Ascending aorta (tissue), 2 donors: ENCODE measurements at regions not wholly inside any gene's neighbourhood (a gene's known extent, or its start where the extent isn't known, plus 50 kb on each side); places are given as distances from the start of the nearest gene placed in this dataset.

Experiments used
- DNase-seq, 2 donors: peaks; one replicate each; pipeline ENCODE4 v3.0.0-alpha.2; 2019; ENCODE audit warnings: low spot score in 2 of 2
- H3K27ac ChIP-seq, 2 donors: fragments of 200-600 bp; sonication (generic); one replicate each; pipeline ENCODE4 v1.5.1; 2016 to 2017; ENCODE audit warnings: mild to moderate bottlenecking in 1 of 2
- H3K27me3 ChIP-seq: fragments of 200-600 bp; sonication (generic); one replicate; pipeline ENCODE4 v1.5.1; 2017
- H3K36me3 ChIP-seq, 2 donors: fragments of 200-600 bp; sonication (generic); one replicate each; pipeline ENCODE4 v1.5.1; 2016
- H3K4me1 ChIP-seq, 2 donors: fragments of 200-600 bp; sonication (generic); one replicate each; pipeline ENCODE4 v1.5.1; 2016 to 2017; ENCODE audit warnings: mild to moderate bottlenecking in 1 of 2
- H3K4me3 ChIP-seq, 2 donors: fragments of 200-600 bp; sonication (generic); one replicate each; pipeline ENCODE4 v1.5.1; 2016 to 2017; ENCODE audit warnings: mild to moderate bottlenecking in 1 of 2
- H3K9me3 ChIP-seq, 2 donors: fragments of 200-600 bp; sonication (generic); one replicate each; pipeline ENCODE4 v1.5.1; 2016
- CTCF ChIP-seq, 3 experiments: fragments of 200-600 bp in 2 of 3; fragments of 450-650 bp in 1 of 3; sonication (generic) in 2 of 3; IDR thresholded peaks; one replicate each; pipeline ENCODE4 v1.5.1; 2016 to 2019; ENCODE audit warnings: antibody characterized with exemption in 3 of 3, mild to moderate bottlenecking in 1 of 3, moderate library complexity in 1 of 3
- intact Hi-C: fragments of 100-400 bp; cut with DNase I; formaldehyde crosslinking; loops from one replicate; pipeline ENCODE4 v1.15.1; 2023

- Histone ChIP-seq H3K27me3 (no peaks in the 10 kb centered on the region), H3K36me3 (no peaks in the 10 kb centered on the region), H3K4me3 (no peak overlapping the region), H3K9me3 (no peaks in the 10 kb centered on the region), H3K27ac (no peak overlapping the region), H3K4me1 (no peaks in the 10 kb centered on the region)
- no peak for TF ChIP-seq CTCF (IDR thresholded peaks at IDR 0.05)
- no peak for DNase-seq
- intact Hi-C loops: no loop called here
Measured at GRCh38 chr12:46711756-46712155, 114.0 kb downstream of the SLC38A4 start.

GRCh38 chr12:46710125-46710743 lies 115.6 kb downstream of the SLC38A4 start:
- Histone ChIP-seq H3K27me3 (no peaks in the 10 kb centered on the region), H3K27ac (no peak overlapping the region), H3K36me3 (no peaks in the 10 kb centered on the region), H3K4me3 (no peak overlapping the region), H3K4me1 (no peaks in the 10 kb centered on the region), H3K9me3 (no peaks in the 10 kb centered on the region)
- TF ChIP-seq CTCF (IDR thresholded peaks at IDR 0.05): no peak
- intact Hi-C loops: no loop called here
- no peak for DNase-seq

GRCh38 chr12:46702581-46703344 lies 123.0 kb downstream of the SLC38A4 start:
- TF ChIP-seq CTCF (IDR thresholded peaks at IDR 0.05): no peak
- intact Hi-C loops: no loop called here

DNA sequence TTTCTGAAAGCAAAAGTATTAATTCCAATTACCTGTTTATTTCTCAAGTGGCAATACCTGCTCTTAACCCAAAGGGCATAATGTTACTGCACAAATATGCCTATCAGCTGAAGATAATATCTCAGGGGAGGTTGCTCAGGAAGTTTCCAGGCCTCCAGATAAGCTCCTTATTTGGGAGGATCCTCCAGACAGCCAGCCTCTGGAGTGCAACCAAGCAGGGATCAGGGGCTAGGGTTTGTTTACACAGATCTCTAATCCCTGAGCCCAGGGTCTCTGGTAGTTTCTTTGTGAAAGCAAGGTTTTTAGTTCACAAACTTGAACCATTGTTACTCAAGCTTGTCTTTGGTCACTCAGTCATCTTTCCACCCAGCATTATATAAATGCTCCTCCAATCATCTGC lies 124.4 kb downstream of the SLC38A4 start:
- no peak overlapping the region for H3K27ac ChIP-seq
- TF ChIP-seq CTCF (IDR thresholded peaks at IDR 0.05): no peak
- H3K4me3 ChIP-seq: no peak overlapping the region
- no peaks in the 10 kb centered on the region for H3K36me3 ChIP-seq
- intact Hi-C loops: no loop called here
- H3K27me3 ChIP-seq: no peaks in the 10 kb centered on the region
- H3K4me1 ChIP-seq: peaks cover 0 to 4% of the 10 kb centered on the region in 2 donors
- H3K9me3 ChIP-seq: peaks cover 0 to 6% of the 10 kb centered on the region in 2 donors
- no peak for DNase-seq

More at GRCh38 chr12:46702581-46703344, 123.0 kb downstream of the SLC38A4 start:
- peak overlapping the region; percentile 39 to 63 for H3K27ac ChIP-seq
- peak overlapping the region; percentile 3 to 24 for H3K4me3 ChIP-seq
- H3K4me1 ChIP-seq: peaks cover 0 to 4% of the 10 kb centered on the region in 2 donors
- H3K27me3 ChIP-seq: no peaks in the 10 kb centered on the region
- no peaks in the 10 kb centered on the region for H3K36me3 ChIP-seq
- DNase-seq: no peak
- peaks cover 0 to 5% of the 10 kb centered on the region in 2 donors for H3K9me3 ChIP-seq

GRCh38 chr12:46699986-46700385 lies 125.8 kb downstream of the SLC38A4 start:
- Histone ChIP-seq H3K27me3 (no peaks in the 10 kb centered on the region), H3K36me3 (no peaks in the 10 kb centered on the region), H3K9me3 (peaks cover 0 to 6% of the 10 kb centered on the region in 2 donors), H3K27ac (no peak overlapping the region), H3K4me3 (no peak overlapping the region), H3K4me1 (peaks cover 0 to 4% of the 10 kb centered on the region in 2 donors)
- no peak for TF ChIP-seq CTCF (IDR thresholded peaks at IDR 0.05)
- no peak for DNase-seq
- intact Hi-C loops: no loop called here
